WTC11 (cell line): ENCODE measurements at regions not wholly inside any gene's neighbourhood (a gene's known extent, or its start where the extent isn't known, plus 50 kb on each side); places are given as distances from the start of the nearest gene placed in this dataset.

Source experiments
- CTCF ChIP-seq: fragments of 200-600 bp; IDR thresholded peaks from 2 replicates; pipeline ENCODE4 v1.8.0; 2022; ENCODE audit warnings: antibody characterized with exemption
- ELF4 ChIP-seq: sonication (generic); formaldehyde crosslinking; IDR thresholded peaks from 2 replicates; pipeline ENCODE4 v1.8.1; 2022; ENCODE audit warnings: low read depth, mild to moderate bottlenecking, moderate library complexity, missing genetic modification reagents
- HMGXB4 ChIP-seq: sonication (generic); formaldehyde crosslinking; IDR thresholded peaks from 2 replicates; pipeline ENCODE4 v1.8.1; 2023; ENCODE audit warnings: mild to moderate bottlenecking, moderate library complexity, missing genetic modification reagents
- NFE2L1 ChIP-seq: sonication (generic); formaldehyde crosslinking; IDR thresholded peaks from 2 replicates; pipeline ENCODE4 v1.8.1; 2023; ENCODE audit warnings: missing genetic modification reagents
- NFYB ChIP-seq: sonication (generic); formaldehyde crosslinking; conservative IDR thresholded peaks from 2 replicates; pipeline ENCODE4 v1.8.0; 2022; ENCODE audit warnings: low read depth, missing genetic modification reagents
- SMAD3 ChIP-seq: sonication (generic); formaldehyde crosslinking; IDR thresholded peaks from 2 replicates; pipeline ENCODE4 v1.8.0; 2022; ENCODE audit warnings: missing genetic modification reagents, mild to moderate bottlenecking, borderline replicate concordance
- SP1 ChIP-seq: sonication (generic); formaldehyde crosslinking; conservative IDR thresholded peaks from 2 replicates; pipeline ENCODE4 v1.8.1; 2022; ENCODE audit warnings: missing genetic modification reagents
- ZSCAN18 ChIP-seq: fragments of 250-450 bp; sonication (Bioruptor Pico); IDR thresholded peaks from 2 replicates; pipeline ENCODE4 v2.1.2; 2022; ENCODE audit warnings: mild to moderate bottlenecking, moderate library complexity
- TF ChIP-seq, protein P1 (sequence below): sonication (generic); formaldehyde crosslinking; IDR thresholded peaks from 2 replicates; pipeline ENCODE4 v1.8.1; 2023; ENCODE audit warnings: mild to moderate bottlenecking, missing genetic modification reagents, borderline replicate concordance
- TF ChIP-seq, protein P2 (sequence below): sonication (generic); formaldehyde crosslinking; IDR thresholded peaks from 2 replicates; pipeline ENCODE4 v1.8.1; 2023; ENCODE audit warnings: mild to moderate bottlenecking, missing genetic modification reagents, moderate library complexity
- TF ChIP-seq, protein P3 (sequence below): sonication (generic); formaldehyde crosslinking; IDR thresholded peaks from 2 replicates; pipeline ENCODE4 v1.8.1; 2022; ENCODE audit warnings: mild to moderate bottlenecking, moderate library complexity, missing genetic modification reagents

DNA sequence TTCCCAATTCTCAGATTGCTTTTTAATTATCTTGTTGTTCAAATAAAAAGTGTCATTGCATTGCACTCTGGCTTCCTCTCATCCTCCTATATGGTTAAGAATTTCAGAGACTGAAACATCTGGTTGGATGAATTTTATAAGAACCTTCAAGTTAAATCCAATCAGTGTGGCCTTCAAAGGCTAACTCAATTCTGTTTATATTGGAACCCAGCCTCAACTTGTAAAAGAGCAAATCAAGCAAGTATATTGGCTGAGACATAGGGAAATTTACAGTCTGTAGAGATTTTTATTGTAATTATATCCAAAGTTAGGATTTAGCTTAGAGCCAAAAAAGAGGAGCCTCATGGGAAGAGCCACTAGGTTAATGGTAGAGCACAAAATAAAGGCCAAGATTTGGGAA, 159.9 kb upstream of the FER start:
- TF ChIP-seq CTCF (no peak), NFYB (CRISPR knock-in tag) (no peak), NFE2L1 (CRISPR knock-in tag) (no peak), SMAD3 (no peak), HMGXB4 (CRISPR knock-in tag) (no peak), ELF4 (CRISPR knock-in tag) (no peak), SP1 (CRISPR knock-in tag) (no peak), ZSCAN18 (no peak)
- TF ChIP-seq, protein P1, sequence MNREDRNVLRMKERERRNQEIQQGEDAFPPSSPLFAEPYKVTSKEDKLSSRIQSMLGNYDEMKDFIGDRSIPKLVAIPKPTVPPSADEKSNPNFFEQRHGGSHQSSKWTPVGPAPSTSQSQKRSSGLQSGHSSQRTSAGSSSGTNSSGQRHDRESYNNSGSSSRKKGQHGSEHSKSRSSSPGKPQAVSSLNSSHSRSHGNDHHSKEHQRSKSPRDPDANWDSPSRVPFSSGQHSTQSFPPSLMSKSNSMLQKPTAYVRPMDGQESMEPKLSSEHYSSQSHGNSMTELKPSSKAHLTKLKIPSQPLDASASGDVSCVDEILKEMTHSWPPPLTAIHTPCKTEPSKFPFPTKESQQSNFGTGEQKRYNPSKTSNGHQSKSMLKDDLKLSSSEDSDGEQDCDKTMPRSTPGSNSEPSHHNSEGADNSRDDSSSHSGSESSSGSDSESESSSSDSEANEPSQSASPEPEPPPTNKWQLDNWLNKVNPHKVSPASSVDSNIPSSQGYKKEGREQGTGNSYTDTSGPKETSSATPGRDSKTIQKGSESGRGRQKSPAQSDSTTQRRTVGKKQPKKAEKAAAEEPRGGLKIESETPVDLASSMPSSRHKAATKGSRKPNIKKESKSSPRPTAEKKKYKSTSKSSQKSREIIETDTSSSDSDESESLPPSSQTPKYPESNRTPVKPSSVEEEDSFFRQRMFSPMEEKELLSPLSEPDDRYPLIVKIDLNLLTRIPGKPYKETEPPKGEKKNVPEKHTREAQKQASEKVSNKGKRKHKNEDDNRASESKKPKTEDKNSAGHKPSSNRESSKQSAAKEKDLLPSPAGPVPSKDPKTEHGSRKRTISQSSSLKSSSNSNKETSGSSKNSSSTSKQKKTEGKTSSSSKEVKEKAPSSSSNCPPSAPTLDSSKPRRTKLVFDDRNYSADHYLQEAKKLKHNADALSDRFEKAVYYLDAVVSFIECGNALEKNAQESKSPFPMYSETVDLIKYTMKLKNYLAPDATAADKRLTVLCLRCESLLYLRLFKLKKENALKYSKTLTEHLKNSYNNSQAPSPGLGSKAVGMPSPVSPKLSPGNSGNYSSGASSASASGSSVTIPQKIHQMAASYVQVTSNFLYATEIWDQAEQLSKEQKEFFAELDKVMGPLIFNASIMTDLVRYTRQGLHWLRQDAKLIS (CRISPR knock-in tag): no peak
- TF ChIP-seq, protein P2, sequence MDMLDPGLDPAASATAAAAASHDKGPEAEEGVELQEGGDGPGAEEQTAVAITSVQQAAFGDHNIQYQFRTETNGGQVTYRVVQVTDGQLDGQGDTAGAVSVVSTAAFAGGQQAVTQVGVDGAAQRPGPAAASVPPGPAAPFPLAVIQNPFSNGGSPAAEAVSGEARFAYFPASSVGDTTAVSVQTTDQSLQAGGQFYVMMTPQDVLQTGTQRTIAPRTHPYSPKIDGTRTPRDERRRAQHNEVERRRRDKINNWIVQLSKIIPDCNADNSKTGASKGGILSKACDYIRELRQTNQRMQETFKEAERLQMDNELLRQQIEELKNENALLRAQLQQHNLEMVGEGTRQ (CRISPR knock-in tag): no peak
- TF ChIP-seq, protein P3, sequence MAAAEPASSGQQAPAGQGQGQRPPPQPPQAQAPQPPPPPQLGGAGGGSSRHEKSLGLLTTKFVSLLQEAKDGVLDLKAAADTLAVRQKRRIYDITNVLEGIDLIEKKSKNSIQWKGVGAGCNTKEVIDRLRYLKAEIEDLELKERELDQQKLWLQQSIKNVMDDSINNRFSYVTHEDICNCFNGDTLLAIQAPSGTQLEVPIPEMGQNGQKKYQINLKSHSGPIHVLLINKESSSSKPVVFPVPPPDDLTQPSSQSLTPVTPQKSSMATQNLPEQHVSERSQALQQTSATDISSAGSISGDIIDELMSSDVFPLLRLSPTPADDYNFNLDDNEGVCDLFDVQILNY: no peak
